ENCODE measurements at regions not wholly inside any gene's neighbourhood (a gene's known extent, or its start where the extent isn't known, plus 50 kb on each side); places are given as distances from the start of the nearest gene placed in this dataset.

DNA sequence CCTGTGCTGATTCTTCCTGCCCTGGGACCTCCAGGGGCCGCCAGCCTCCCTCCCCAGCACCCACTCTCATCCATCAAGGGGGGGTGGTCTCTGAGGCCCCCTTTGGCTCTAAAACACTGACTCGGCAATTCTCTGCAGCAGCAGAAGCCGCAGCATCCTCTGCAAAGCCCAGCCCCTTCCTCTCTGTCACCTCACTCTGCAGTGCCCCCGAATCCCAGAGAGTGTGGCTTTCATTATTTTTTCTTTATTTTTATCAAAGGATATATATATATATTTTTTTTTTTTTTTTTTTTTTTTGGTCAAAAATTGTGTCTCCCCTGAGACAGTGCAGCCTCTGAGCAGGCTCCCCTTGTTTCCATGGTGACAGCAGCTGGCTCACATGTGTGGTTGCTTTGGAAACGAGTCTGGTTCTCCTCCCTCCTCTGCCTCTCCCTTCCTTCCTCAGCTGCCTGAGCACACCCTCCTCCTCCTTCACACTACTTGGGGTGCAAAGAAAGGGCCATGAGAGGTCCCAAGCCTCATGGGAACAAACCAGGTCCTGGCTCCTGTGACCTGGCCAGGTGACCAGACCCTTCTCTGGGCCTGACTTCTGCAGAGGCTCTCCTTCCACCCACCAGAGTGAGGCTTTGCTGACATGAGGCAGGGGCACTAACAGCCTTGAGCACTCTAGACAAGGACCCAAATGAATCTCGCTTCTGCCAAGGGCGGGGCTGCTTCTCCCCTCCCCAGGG is 100.5 kb downstream of the LRRC74A start:
- peak; percentile 74 for DNase-seq (ENCODE audit: low spot score)

DNA sequence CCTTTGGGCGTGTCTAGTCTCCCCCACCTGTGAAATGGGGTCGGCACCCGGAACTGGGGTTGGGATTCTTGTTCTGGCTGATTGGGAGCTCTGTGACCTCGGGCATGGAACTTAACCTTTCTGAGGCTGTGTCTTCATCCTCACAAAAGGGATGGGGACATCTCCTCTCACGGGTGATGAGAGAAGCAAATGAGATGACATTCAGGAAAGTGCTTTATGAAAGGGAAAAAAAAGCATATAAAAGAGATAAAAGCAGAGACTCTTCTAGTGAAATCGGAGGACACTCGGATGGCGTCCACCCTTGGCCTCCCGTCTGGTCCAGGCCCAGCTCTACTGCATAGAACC is 98.9 kb downstream of the LRRC74A start:
- no peak for DNase-seq (ENCODE audit: low spot score)

DNA sequence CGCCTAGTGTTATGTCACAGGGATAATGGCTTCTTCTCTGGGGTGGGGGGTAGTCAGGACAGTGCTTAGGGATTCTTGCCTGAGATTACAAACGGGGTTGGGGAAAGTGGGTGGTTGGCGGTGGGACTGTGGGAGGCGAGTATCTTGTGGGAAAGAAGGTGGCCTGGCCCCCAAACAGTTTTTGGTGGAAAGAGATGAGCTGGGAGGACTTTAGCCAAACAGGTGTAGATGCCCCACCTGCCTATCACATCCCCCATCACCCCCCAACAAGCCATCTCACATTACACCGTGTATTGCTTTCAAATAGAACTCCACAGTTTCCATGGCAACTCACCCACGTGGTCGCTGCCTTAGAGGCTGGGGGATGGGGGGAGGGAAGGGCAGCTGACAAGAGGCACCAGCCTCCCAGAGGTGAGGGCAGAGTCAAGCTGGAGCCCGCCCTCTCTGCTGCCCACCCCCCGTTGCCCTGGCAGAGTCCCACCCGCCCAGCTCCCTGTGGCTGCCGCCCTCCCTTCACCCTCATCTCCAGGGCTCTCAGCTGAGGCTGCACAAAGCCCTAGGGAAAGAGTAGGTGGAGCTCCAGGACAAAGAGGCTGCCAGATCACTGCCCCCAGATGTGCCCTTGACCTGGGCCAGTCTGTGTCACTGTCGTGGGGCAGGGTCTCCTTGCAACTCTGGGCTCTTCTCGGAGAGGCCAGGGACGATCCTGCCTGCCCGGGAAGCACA is 98.3 kb downstream of the LRRC74A start:
- DNase-seq (ENCODE audit: low spot score), result no peak

DNA sequence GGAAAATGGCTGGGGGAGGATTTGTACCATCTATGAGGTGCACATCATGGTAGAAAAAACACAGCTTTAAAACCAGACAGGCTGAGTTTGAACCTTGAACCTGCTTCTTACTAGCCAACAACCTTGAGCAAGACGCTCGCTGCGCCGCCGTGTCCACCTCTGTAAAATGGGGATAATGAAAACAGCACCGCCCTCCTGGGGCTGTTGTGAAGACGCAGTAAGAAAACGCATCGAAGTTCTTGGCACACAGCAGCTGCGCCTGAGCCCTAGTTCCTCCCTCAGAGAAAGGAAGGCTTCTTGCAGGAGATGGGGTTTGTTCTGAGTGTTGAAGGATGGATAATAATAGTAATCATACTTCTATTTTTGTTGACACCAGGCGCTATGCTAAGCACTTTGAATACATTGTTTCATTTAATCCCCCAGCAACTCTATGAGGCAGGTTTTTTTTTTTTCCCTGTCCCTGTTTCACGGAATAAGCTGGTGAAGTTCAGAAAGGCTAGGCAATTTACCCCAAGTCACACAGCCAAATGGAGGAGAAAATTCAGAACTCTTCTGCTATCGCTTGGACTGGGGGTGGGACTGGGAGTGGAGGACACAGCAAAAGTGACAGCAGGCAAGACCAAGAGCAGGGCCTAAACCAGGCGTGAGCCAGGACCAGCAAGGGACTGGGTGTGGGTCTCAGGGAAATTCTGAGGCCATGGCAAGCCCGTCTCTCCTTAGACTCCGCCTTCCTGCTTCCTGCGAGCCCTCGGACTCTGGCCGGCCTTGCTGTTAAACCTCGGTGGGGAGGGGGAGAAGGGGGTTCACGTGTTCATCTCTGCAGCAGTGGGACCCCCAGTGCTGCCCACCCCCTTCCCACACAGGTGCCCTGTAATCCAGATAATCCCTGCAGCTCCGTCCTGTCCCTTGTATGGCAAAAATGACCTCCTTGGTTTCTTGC is 97.5 kb downstream of the LRRC74A start:
- DNase-seq (ENCODE audit: low spot score), result no peak

DNA sequence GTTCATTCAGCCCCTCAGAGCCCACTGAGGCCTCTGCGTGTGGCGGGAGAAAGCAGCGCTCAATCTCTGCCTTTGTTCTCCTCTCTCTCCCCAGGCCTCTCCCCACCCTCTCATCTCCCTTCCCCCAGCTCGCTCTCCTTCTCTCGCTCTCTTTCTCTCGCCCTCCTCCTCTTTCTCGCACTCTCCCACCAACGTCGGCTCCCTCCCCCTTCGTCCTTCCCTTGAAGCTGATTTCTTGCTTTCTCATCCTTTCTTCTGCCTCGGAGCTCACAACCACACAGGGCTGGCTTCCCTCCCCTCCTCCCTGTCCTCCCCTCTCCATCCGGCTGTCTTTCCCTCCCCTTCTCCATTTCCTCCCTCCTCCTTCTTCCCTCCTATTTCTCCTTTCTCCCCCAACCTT is 96.4 kb downstream of the LRRC74A start:
- DNase-seq (ENCODE audit: low spot score), result no peak

DNA sequence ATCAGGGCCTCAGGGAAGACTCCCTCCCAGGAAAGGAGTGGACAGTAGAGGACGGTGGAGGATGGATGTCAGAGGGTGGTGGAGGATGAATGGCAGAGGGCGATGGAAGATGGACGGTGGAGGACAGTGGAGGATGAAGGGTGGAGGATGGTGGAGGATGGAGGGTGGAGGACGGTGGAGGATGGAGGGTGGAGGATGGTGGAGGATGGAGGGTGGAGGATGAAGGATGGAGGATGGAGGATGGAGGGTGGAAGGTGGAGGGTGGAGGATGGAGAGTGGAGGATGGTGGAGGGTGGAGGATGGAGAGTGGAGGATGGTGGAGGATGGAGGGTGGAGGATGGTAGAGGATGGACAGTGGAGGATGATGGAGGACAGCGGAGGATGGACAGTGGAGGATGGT is 95.9 kb downstream of the LRRC74A start:
- no peak for DNase-seq (ENCODE audit: low spot score)

DNA sequence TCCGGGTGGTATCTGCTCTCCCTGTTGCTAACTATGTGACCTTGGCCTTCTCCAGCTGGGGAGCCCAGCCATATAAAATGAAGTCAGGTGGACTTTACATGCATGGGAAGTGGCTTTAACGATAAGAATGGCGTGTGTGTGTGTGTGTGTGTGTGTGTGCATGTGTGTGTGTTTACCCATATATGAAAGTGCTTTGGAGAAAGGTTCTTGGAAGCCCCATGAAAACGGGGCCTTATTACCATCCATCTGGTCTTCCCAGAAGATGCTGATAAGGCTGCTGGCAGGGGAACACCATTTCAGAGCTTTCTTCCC is 94.8 kb downstream of the LRRC74A start:
- DNase-seq (ENCODE audit: low spot score), result no peak

DNA sequence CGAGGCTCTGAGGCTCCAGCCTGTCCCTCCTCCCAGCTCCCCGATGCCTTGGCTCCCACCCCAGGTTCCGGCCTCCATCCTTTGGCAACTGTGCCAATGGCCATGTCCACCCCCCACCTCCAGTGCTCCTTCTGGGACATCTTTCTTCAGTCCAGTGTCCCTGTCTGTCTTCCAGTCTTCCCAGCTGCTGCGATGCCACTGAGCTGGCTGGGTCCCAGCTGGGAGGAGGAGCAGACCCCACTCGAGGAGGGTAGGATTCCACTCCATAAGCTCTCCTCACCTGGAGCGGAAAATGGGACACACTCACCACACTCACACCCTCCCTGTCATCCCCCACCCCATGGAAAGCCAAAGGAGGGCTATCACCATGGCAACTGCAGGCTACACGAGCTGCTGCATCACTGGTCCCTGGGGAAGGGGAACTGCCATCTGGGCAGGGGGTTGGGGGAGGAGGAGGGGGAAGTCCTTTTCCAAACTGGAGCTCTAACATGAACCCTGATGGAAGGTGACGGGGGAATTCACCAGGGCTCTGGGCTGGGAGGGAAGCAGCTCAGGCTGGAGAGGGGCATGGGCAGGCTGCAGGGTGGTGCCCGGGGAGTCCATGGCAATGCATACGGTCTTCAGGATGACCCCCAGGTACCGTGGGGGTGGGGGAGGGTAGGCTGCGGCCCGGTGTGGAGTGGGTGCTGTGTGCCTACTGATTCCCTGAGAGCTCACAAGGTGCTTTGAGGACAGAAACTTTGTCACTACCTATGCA is 94.3 kb downstream of the LRRC74A start:
- no peak for DNase-seq (ENCODE audit: low spot score)

DNA sequence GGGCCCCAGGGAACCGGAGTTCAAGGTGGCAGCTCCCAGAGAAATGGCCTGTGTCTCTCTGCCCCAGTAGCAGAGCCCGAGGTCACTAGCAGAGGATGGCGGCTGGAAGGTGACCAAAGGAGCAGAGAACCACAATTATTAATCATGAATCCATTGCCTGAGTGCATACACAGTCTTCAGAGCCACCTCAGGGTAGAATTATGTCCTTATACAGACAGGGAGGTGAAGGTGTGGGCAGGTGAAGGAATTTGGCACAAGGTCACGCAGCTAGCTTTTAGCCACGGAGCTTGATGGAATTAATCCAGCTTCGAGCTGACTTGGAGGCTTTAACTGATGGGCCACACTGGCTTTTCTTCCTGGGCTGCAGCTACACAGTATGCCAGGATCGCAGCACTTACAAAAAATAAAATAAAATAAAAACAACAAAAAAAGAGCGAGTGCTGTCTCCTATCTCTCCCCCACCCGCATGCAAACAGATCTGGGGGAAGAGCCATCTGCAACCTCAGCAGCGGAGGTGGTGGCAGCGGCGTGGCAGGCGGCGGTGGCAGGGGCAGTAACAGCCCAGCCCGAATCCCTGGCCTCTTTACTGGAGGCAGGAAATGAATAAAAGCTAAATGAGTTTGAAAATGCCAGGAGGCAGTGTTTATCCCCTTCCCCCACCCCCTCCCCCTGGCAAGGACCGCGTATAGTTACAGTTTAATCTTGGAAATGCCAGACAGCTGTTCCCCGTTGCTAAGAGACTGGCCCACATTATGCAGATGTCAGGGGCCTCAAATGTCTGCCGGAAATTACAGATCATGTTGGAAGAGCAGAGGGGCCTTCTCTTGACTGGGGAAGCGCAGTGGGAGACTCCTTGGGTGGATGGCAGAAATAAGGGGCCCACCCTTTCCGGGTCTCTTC is 93.5 kb downstream of the LRRC74A start:
- peak; percentile 52 for DNase-seq (ENCODE audit: low spot score)
